ENCODE measurements at regions not wholly inside any gene's neighbourhood (a gene's known extent, or its start where the extent isn't known, plus 50 kb on each side); places are given as distances from the start of the nearest gene placed in this dataset.
"Not testable (repeated sequence)": the region's sequence is repeated elsewhere in the genome, so short reads cannot be mapped to it uniquely, and the experiment has no call there.

GRCh38 chr13:64684685-64685431, 2545.3 kb downstream of the PCDH9 start:
- peak; percentile 55 for DNase-seq (ENCODE audit: low read depth)

- DNase-seq (ENCODE audit: low read depth) = no peak
Measured at GRCh38 chr13:64684108-64684507, 2546.0 kb downstream of the PCDH9 start.

GRCh38 chr13:64680739-64681138, 2549.4 kb downstream of the PCDH9 start:
- peak; percentile 24 for DNase-seq (ENCODE audit: low read depth)

GRCh38 chr13:64675255-64675892, 2554.8 kb downstream of the PCDH9 start:
- DNase-seq (ENCODE audit: low read depth) = peak; percentile 94

GRCh38 chr13:64674126-64674525, 2556.0 kb downstream of the PCDH9 start:
- DNase-seq (ENCODE audit: low read depth) = no peak

GRCh38 chr13:64672751-64673150, 2557.4 kb downstream of the PCDH9 start:
- no peak for DNase-seq (ENCODE audit: low read depth)

GRCh38 chr13:64662887-64663593, 2567.1 kb downstream of the PCDH9 start:
- no peak for DNase-seq (ENCODE audit: low read depth)

- no peak for DNase-seq (ENCODE audit: low read depth)
Measured at GRCh38 chr13:64648293-64648692, 2581.8 kb downstream of the PCDH9 start.

GRCh38 chr13:64643066-64643465, 2587.1 kb downstream of the PCDH9 start:
- DNase-seq (ENCODE audit: low read depth) = no peak

- peak; percentile 18 for DNase-seq (ENCODE audit: low read depth)
Measured at GRCh38 chr13:64640002-64640401, 2590.1 kb downstream of the PCDH9 start.

GRCh38 chr13:64639206-64639605, 2590.9 kb downstream of the PCDH9 start:
- DNase-seq (ENCODE audit: low read depth) = peak; percentile 58

GRCh38 chr13:64633948-64634347, 2596.2 kb downstream of the PCDH9 start:
- DNase-seq (ENCODE audit: low read depth) = peak; percentile 23

GRCh38 chr13:64627654-64628053, 2602.5 kb downstream of the PCDH9 start:
- no peak for DNase-seq (ENCODE audit: low read depth)

GRCh38 chr13:64626105-64626504, 2604.0 kb downstream of the PCDH9 start:
- no peak for DNase-seq (ENCODE audit: low read depth)

- no peak for DNase-seq (ENCODE audit: low read depth)
Measured at GRCh38 chr13:64617231-64617630, 2612.9 kb downstream of the PCDH9 start.

- peak; percentile 64 for DNase-seq (ENCODE audit: low read depth)
Measured at GRCh38 chr13:64591971-64592370, 2638.2 kb downstream of the PCDH9 start.

- DNase-seq (ENCODE audit: low read depth) = no peak
Measured at GRCh38 chr13:64579331-64579730, 2650.8 kb downstream of the PCDH9 start.

- no peak for DNase-seq (ENCODE audit: low read depth)
Measured at GRCh38 chr13:64568748-64569147, 2661.4 kb downstream of the PCDH9 start.

GRCh38 chr13:64558031-64558430, 2672.1 kb downstream of the PCDH9 start:
- DNase-seq (ENCODE audit: low read depth) = not testable (repeated sequence)

GRCh38 chr13:64556376-64556775, 2673.8 kb downstream of the PCDH9 start:
- peak; percentile 19 for DNase-seq (ENCODE audit: low read depth)

- DNase-seq (ENCODE audit: low read depth) = peak; percentile 79
Measured at GRCh38 chr13:64553411-64554129, 2676.6 kb downstream of the PCDH9 start.

- peak; percentile 88 for DNase-seq (ENCODE audit: low read depth)
Measured at GRCh38 chr13:64551755-64552154, 2678.4 kb downstream of the PCDH9 start.

Data from iris pigment epithelial cell (primary cell).